GM18951 (cell line): ENCODE measurements at regions not wholly inside any gene's neighbourhood (a gene's known extent, or its start where the extent isn't known, plus 50 kb on each side); places are given as distances from the start of the nearest gene placed in this dataset.

Source experiments
- POLR2A ChIP-seq: IDR thresholded peaks from 4 replicates; pipeline ENCODE4 v1.6.1; 2011; ENCODE audit warnings: mild to moderate bottlenecking; ENCODE audit not compliant: insufficient read length, insufficient read depth; ENCODE audit errors: extremely low read depth
- in situ Hi-C: fragments of 300-500 bp; cut with MboI; formaldehyde crosslinking; loops from one replicate; pipeline ENCODE4 v1.12.0; 2022; ENCODE audit warnings: low sequenced_read_pairs, mixed read lengths, inconsistent platforms; ENCODE audit not compliant: unreplicated experiment

GRCh38 chr6:168741942-168742782 is 301.2 kb downstream of the SMOC2 start:
- in situ Hi-C loops = no loop called here
- no peak for TF ChIP-seq POLR2A

- in situ Hi-C loops = no loop called here
- TF ChIP-seq POLR2A = no peak
These were observed 300.3 kb downstream of the SMOC2 start for GRCh38 chr6:168741305-168741704.

GRCh38 chr6:168739381-168739780 is 298.4 kb downstream of the SMOC2 start:
- in situ Hi-C loops = no loop called here
- no peak for TF ChIP-seq POLR2A

GRCh38 chr6:168737481-168737880 is 296.5 kb downstream of the SMOC2 start:
- no peak for TF ChIP-seq POLR2A
- in situ Hi-C loops = no loop called here

- in situ Hi-C loops = no loop called here
- no peak for TF ChIP-seq POLR2A
These were observed 296.0 kb downstream of the SMOC2 start for GRCh38 chr6:168737014-168737413.

- no peak for TF ChIP-seq POLR2A
- in situ Hi-C loops = no loop called here
These were observed 295.1 kb downstream of the SMOC2 start for GRCh38 chr6:168736039-168736438.

- no peak for TF ChIP-seq POLR2A
- in situ Hi-C loops = no loop called here
These were observed 294.4 kb downstream of the SMOC2 start for GRCh38 chr6:168735268-168735949.

GRCh38 chr6:168734523-168734922 is 293.5 kb downstream of the SMOC2 start:
- no peak for TF ChIP-seq POLR2A
- in situ Hi-C loops = no loop called here

GRCh38 chr6:168732676-168733075 is 291.7 kb downstream of the SMOC2 start:
- in situ Hi-C loops = no loop called here
- TF ChIP-seq POLR2A = no peak

- in situ Hi-C loops = no loop called here
- TF ChIP-seq POLR2A = no peak
These were observed 290.1 kb downstream of the SMOC2 start for GRCh38 chr6:168730931-168731716.

GRCh38 chr6:168728056-168728455 is 287.1 kb downstream of the SMOC2 start:
- in situ Hi-C loops = no loop called here
- no peak for TF ChIP-seq POLR2A

GRCh38 chr6:168726312-168726856 is 285.4 kb downstream of the SMOC2 start:
- in situ Hi-C loops = no loop called here

GRCh38 chr6:168725802-168726201 is 284.8 kb downstream of the SMOC2 start:
- in situ Hi-C loops = no loop called here
- TF ChIP-seq POLR2A = no peak

More at GRCh38 chr6:168726312-168726856, 285.4 kb downstream of the SMOC2 start:
- no peak for TF ChIP-seq POLR2A
